ENCODE measurements at regions not wholly inside any gene's neighbourhood (a gene's known extent, or its start where the extent isn't known, plus 50 kb on each side); places are given as distances from the start of the nearest gene placed in this dataset.
"Not testable (repeated sequence)": the region's sequence is repeated elsewhere in the genome, so short reads cannot be mapped to it uniquely, and the experiment has no call there.

DNA sequence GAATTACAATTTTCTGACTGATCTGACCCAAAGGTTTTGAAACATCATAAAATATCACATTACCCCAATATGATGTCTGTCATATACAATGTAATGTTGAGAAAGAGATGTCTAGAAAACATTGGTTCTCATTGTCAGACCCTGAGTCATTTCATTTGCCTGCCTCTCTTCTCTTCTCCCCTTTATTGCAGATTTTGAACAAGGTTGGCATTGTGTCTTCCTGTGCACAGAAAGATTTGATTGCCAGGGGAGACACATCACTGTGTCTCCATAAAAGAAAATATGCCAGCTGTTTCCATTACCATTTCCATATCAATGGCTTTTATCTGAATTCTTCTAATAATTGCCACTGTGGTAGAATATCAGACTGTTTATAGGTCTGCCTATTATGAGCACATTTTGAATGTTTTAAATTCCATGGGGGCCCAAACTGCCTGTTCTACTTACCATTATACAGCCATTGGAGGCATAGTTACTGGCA is 65.6 kb downstream of the IFI44 start:
- peak; percentile 10 for DNase-seq

DNA sequence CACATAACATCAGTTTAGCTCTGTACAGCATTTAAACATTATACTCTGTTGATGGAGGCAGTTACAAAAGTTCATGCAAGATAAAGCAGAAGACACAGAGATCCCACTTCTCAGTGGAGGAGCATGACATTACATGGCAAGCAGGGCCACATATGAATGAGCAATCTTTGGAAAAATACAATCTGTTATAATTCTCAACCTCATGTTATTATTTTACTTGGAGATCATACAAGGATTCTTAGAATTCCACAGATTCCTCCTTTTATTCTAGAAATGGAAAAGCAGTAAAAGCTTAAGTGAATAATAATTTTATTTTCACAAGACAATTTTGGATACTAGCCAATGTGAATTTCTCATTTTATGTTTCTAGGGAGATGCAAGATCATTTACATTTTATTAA is 66.6 kb downstream of the IFI44 start:
- DNase-seq = no peak

DNA sequence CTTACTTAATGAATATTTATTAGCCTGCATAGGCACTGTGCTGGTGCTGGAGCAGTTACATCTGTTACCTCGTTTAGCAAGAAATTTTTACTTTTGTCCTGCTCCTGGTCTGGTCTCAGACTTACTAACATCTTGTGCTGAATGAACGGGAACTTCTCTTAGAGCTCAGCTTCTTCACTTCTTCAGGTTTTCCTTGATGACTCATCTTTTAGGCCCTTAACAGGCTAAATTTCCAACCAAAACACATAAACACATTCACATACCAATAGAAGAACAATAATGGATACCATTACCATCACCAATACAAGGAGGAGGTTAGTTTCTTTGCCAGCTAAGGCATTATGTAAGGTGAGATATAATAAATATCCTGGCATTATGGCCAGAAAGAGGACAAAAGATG is 68.9 kb downstream of the IFI44 start:
- DNase-seq = no peak

DNA sequence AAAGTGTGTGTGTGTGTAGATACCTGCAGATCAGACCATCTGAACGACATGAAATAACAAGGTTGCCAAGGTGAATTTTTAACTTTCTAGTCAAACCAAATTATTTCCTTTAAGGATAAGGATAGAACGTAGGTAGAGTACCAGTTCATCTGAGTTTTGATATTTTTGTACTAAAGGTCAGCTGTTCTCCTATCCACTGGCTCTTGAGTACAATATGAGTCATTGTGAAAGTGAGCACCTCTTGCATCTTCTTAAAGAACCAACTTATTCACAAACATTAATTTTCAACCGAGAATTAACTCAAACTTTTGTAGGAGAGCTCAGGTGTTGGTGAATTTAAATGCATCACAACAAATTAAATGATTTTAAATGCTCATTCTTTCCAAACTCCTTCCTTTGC is 71.5 kb downstream of the IFI44 start:
- no peak for DNase-seq

DNA sequence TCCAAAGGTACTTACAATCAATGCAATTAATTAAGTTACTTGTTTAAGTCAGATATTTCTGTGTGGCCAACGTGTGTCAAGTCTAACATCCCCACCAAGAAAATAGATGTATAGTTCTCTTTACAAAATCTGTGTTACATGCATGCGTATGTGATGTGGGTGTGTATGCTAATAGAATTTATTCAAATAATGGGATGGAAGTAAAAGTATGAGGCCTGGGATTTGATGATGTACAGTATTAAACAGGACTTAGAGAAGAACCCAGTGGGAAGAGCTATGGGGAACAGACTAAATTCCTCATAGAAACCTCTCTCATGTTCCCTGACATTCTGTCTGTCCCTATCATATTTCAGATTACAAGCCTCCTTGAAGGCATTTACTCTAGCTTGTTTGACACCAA is 72.5 kb downstream of the IFI44 start:
- DNase-seq = no peak

DNA sequence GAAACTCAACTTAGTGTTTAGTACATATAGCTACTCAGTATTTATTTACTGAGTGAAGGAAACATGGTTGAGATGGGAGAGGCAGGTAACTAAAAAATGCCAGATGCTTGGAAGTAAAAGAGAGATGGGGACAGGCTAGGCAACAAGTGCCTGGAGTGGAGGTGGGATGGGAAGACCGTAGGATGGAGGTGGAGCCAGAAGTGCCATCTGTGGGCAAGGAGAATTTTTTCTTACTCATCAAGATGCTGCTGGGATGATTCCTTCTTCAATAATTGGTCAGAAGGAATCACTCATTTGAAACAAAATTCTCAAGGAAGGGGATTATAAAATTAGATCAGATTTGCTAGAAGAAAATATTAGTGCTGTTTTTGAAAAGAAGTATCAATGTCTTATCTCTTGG is 72.9 kb downstream of the IFI44 start:
- DNase-seq = no peak

DNA sequence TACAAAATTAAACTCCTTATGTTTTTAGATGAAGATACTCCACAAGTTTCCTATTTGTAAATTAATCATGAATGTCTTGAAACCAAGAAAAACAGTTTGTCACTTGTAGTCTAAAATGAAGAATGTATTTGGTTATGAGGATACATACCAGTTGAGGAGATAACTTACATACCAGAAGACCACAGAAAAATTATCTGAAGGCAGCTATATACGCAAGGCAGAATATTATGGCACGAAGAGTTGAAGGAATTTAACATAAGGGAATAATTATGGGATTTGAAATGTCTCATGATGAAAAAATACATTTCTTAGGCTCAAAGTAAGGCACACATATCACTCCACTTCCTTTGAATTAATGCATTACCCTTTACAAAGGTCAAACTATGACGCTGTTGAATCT is 73.3 kb downstream of the IFI44 start:
- no peak for DNase-seq

DNA sequence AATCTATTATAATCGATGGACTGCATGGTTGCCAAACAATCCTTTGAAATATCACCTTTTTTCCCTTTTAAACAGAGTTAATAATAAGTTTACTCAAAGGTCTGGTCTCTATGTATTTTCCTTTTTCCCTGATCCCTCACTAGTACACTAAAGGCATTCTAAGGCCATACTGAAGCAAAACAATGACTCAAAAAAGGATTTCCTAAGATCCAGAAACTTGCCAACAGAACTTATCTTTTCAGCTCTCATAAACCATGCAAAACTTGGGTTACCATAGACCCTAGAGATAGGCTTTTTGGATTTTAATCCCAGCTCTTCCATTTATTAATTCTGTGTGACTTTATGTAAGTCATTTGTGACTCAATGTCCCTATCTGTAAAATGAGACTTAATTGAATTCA is 77.1 kb downstream of the IFI44 start:
- DNase-seq = no peak

DNA sequence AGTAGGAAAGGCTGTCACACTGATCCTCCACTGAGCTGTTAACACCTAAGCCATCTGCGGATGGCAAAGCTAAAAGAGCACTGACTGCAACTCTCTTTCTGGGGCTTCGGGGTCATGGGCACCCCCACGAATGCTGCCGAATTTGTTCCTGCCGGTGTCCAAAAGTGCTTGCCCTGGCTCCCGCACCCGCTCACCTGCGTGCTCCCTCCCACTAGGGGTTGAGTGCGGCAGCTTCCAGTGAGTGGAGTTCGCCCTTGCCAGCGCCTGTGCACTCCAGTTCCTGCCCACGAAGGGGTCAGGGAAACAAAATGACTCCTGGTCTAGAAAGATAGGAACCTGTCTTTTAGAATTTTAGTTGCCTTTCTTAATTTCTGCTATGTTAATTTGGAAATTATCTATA is 78.7 kb downstream of the IFI44 start:
- DNase-seq = no peak

DNA sequence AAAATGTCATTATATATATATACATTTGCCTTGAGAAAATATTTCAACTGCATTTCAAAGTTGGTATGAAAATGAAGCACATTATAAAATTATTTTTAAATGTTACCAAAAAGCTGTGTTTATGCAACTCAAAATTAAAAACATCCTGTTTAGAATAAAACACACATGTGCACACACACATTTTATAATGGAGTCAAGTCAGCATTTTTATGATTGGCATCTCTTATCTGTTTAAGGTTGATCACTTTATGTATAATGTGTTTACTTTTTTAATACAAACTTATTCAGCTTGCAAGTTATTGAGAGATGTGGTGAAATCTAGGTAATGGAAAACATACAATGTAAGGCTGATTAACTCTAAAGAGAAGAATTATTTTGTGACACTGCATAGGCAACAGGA is 80.4 kb downstream of the IFI44 start:
- no peak for DNase-seq

DNA sequence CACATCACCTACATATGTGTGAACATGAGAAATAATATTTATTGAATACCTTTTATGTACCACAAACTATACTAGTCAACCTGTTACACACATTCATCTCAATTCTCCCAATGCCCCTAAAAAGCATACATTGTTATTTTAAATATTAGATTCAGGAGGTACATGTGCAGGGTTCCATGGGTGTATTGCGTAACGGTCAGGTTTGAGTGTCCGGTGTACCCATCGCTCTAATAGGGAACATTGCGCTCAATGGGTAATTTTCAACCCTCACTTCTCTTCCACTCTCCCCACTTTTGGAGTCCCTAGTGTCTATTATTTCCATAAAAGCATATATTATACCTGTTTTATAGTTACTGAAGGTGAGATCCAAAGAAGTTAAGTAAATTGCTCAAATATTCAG is 82.0 kb downstream of the IFI44 start:
- no peak for DNase-seq

DNA sequence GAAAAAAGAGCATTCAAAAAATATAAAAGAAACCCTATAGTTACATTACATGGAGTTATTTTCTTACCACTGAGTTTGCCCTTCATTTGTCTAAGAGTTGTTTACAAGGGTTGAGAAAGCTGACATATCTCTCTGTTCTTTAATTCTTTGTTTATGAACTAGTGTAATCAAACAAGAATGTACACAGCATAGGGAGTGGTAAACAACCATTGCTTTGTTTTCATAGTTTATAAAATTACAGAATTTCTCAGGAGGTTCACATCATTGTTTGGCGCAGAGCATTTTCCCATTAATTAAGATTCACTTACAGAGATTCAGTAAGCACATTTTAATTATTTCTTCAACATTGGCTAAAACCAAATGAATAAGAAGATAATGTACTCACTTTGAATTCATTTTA is 87.6 kb downstream of the IFI44 start:
- no peak for DNase-seq

DNA sequence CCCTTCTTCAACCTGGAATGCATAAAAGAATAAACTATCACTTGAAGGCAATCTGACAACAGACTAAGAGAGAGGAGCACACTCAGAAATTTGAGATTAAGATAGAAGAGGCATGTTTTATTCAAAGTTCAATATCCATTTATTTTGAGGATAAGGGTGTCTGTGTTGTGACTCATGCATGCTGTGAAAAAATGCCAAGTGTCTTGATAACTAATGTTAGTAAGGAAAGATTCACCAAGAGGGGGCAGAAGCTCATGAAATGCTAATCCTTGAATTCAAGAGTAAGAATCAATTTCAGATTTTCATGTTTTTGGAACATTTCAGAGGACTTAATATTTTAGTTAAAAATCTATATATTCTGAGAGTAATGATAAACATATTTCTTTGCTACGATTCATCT is 94.0 kb downstream of the IFI44 start:
- DNase-seq = no peak

DNA sequence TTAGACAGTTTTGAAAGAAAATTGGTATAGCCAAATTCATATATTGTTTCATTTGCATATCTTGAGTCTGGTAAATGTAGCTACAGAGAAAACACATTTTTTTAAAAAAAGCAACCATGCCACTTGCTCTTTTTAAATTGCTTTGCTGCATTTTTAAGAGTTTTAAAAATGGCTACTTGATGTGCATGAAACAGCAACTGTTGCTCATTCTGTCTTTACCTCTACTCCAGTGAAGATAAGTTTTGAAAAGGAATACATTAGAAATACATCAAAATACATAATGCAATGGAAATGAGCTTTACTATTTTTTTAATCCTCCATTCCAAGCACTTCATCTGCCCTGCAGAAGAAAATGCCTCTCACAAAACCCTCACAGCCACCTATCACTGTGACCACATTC is 95.5 kb downstream of the IFI44 start:
- DNase-seq = no peak

DNA sequence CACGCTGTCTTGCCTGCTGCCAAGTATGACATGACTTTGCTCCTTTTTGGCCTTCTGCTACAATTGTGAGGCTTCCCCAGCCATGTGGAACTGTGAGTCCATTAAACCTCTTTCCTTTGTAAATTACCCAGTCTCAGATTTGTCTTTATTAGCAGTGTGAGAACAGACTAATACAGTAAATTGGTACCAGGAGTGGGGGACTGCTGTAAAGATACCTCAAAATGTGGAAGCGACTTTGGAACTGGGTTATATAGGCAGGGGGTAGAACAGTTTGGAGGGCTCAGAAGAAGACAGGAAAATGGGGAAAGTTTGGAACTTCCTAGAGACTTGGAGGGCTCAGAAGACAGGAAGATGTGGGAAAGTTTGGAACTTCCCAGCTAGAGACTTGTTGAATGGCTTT is 104.0 kb downstream of the IFI44 start:
- not testable (repeated sequence) for DNase-seq

DNA sequence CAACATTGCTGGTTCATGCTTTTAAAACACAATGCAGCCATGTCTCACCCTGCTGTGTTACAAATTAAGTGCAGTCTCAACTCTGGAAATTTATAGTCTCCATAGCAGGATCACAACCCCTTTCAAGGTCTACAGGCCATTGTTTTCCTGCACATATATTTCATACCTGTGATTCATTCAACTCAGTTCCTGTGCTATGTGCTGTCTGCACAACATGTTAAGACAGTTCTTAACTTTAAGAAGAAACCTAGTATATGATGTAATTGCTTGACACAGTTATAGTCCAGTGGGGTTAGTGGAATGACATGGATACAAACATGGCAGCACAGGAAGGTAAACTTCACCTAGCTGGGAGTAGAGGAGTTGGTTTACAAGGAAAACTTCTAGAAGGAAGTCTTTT is 106.4 kb downstream of the IFI44 start:
- DNase-seq = no peak

DNA sequence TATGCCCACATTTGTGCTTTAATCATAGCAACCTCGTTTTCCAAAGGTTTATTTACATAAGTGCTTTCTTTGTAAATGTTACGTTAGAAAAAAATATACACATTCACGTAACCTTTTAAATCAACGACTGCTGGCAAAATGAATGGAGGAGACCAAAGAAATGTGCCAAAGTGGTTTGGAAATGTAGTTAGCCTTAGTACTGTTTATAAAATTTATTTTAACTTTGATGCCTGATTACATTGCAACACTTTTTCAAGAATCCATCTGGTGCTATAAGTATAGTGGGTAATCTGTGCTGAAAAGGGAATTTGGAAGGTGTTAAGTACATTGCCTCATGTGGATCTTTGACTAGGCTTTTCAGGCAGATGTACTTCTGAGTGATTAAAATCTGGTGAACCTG is 108.9 kb downstream of the IFI44 start:
- DNase-seq = no peak

DNA sequence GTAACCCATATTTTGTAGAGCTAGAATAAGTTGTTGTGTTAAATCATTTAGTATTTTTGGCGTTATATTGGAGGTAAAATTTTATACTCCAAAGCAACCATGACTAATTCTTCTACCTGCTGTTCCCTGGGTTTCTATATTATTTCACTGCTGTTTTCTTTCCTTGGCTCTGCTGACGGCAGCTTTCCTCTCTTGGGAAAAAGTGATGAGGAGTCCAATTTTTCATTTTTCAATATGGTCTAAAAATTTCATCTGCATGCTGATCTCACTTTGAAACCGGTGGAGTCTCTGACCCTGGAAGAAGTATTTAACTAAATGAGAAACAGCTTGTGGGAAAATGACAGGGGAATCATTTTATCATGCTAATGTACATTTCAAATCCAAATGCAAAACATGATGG is 110.2 kb downstream of the IFI44 start:
- DNase-seq = no peak

DNA sequence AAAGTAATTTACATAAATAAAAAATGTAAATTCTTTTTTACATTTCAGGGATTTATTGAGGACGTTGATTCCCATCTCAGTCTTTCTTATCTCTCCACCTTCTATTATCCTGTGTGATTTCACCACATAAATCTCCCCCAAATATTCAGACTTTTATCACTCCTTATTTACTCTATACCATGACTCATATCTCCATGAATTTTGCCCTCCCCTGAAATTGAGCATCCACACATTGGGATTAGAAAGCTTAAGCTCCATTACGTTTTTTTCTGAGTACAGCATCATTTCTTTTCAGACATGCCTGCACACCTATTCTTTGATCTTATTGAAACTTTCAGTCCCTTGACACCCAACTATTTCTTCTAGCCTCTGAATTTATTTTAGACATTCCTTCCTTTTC is 111.2 kb downstream of the IFI44 start:
- no peak for DNase-seq

DNA sequence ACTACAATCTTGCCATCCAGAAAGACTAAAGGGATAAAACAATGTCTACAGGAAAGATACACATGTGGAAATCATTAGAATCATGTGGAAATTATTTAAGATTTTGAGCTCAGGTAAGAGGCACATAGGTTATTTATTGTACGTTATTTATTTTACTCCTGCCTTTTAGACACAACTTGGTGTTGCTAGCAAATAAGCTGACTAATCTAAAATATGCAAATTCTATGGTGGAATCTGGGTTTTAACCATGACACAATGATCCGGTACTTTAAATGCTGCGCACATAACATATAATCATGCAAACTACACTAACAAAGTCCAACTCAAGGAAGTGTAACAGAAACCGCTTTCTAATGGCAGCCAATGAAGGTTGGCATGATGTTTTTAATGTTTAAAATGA is 112.5 kb downstream of the IFI44 start:
- DNase-seq = no peak

DNA sequence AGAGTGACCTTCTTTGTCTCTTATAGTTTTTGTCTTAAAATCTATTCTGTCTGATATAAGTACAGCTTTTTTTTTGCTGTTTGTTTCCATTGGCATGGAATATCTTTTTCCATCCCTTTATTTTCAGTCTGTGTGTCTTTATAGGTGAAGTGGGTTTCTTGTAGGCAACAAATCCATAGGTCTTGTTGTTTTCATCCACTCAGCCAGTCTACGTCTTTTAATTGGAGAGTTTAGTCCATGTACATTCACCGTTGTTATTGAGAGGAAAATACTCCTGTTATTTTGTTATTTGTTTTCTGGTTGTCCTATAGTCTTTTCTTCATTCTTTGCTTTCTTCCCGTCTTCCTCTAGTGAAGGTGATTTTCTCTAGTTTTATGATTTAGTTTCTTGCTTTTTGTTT is 115.9 kb downstream of the IFI44 start:
- DNase-seq = no peak

DNA sequence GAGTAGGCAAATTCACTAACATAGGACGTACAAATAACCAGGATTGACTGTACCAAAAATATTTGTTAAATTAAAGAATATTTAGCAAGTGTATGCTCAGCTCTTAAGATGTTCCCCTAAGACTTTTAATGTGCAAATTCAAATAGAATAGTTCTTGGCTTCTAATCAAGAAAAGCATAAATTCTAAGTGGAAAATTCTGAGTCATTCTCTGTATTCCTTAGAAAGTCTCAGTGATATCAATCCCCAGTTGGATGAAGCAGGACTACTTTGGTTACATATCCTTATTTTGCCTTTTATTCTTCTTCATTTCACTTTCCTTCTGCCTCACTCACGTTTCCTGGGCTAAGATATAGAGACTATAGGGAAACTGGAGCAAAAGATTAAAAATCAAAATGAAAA is 130.2 kb downstream of the IFI44 start:
- DNase-seq = no peak

DNA sequence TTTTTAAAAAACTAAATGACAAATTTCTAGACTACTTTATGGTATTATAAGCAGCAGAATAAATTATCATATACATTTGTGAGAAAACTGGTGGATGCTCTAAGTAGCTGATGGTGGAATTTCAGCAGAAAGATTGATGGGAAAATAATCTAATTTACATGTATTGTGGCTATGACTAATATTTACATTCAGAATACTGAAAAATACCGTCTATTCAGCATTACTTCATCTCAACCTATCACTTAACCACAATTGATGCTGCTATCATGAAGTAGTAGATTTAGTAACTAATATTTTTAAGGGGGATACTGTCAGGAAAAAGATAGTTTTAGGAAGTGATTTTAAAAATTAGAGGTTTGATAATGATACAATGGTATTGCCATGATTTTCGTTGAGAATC is 137.9 kb downstream of the IFI44 start:
- no peak for DNase-seq

DNA sequence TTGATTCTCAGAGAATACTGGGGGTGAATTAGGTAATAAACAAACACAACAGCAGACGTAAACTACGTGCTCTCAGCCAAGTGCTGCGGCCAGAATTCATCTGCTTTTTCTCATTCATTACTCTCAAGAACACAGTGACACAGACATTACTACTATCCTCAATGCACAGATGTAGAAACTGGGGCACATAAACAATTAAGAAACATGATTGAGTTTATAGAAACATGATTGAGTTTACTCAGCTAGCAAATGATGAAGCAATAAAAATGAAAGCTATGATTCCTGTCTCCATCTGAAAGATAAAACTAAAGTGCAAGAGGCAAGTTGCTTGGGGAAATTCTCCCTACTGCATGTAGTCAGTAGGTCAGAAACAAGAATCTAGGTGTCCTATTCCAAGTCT is 140.5 kb downstream of the IFI44 start:
- no peak for DNase-seq

DNA sequence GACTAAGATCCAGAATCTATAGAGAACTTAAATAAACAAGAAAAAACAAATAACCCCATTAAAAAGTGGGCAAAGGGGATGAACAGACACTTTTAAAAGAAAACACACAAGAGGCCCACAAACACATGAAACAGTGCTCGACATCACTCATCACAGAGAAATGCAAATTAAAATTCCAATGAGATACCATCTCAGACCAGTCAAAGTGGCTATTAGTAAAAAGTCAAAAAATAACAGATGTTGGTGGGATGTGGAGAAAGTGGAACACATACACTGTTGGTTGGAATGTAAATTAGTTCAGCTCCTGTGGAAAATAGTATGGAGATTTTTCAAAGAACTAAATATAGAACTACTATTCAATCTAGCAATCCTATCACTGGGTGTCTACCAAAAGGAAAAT is 143.1 kb downstream of the IFI44 start:
- DNase-seq = no peak

DNA sequence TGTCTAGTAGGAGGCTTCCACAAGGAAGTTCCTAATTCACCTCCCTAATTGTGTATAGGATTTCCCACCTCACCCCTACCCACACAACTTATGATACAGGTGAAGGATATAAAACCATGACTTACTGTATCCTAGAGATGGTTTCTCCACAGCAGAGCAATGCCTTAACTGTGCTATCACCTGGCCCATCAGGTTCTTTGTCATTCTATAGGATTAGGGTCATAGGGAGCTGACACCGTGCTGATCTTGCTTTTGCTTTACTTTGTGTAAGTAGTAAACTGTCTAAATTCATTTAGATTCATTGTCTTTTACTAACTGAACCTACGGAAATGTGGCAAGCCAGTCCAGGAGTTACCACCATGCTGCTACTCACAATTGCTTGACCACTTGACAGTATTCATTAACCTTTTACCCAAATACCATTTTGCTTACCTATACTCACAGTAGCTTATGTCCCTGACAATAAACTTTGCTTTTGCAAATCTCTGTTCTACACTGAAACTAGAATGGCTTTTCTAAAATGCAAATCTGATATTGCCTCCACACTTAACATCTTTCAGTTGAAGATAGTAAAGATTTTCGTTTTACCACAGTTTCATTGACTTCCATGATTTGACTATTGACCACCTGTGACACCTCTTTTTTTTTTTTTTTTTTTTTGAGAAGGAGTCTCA is 147.6 kb downstream of the IFI44 start:
- no peak for DNase-seq
